ENCODE measurements at regions not wholly inside any gene's neighbourhood (a gene's known extent, or its start where the extent isn't known, plus 50 kb on each side); places are given as distances from the start of the nearest gene placed in this dataset.
A peak's percentile ranks its signal among the peaks of the same experiment; 100 is the strongest.

- Histone ChIP-seq H2AFZ (ENCODE audit: low read length) (no peak overlapping the region), H3K79me2 (ENCODE audit: control insufficient read depth, insufficient read depth, low read length) (no peaks in the 10 kb centered on the region), H3K27ac (ENCODE audit: insufficient read depth, low read length) (no peak overlapping the region), H3K4me2 (ENCODE audit: extremely low read depth, insufficient read depth, low read length) (no peak overlapping the region), H3K27me3 (ENCODE audit: control insufficient read depth, insufficient read depth, low read length) (no peaks in the 10 kb centered on the region), H4K20me1 (ENCODE audit: control insufficient read depth, extremely low read depth, insufficient read depth, low read length) (no peaks in the 10 kb centered on the region), H3K4me1 (ENCODE audit: control insufficient read depth, extremely low read depth, insufficient read depth, low read length) (peaks cover 28% of the 10 kb centered on the region), H3K4me3 (replicated peaks in 1 of 4; ENCODE audit: control extremely low read depth in 1 of 4, insufficient read depth in 1 of 4, low read depth in 3 of 4, low read length in 4 of 4) (no peak overlapping the region), H3K36me3 (ENCODE audit: control insufficient read depth, insufficient read depth, low read length) (no peaks in the 10 kb centered on the region), H3K9me3 (ENCODE audit: control insufficient read depth, insufficient read depth, low read depth, low read length) (no peaks in the 10 kb centered on the region), H3K9ac (ENCODE audit: insufficient read depth, low read length) (no peak overlapping the region)
- DNase-seq (ENCODE audit: low read depth in 2 of 2): no peak
- TF ChIP-seq, protein P1, sequence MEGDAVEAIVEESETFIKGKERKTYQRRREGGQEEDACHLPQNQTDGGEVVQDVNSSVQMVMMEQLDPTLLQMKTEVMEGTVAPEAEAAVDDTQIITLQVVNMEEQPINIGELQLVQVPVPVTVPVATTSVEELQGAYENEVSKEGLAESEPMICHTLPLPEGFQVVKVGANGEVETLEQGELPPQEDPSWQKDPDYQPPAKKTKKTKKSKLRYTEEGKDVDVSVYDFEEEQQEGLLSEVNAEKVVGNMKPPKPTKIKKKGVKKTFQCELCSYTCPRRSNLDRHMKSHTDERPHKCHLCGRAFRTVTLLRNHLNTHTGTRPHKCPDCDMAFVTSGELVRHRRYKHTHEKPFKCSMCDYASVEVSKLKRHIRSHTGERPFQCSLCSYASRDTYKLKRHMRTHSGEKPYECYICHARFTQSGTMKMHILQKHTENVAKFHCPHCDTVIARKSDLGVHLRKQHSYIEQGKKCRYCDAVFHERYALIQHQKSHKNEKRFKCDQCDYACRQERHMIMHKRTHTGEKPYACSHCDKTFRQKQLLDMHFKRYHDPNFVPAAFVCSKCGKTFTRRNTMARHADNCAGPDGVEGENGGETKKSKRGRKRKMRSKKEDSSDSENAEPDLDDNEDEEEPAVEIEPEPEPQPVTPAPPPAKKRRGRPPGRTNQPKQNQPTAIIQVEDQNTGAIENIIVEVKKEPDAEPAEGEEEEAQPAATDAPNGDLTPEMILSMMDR (conservative IDR thresholded peaks at IDR 0.05 in 1 of 2, IDR thresholded peaks at IDR 0.05 in 1 of 2; ENCODE audit: low read depth in 1 of 2, low read length in 2 of 2): no peak
- no peak for TF ChIP-seq EZH2 (IDR thresholded peaks at IDR 0.05; ENCODE audit: low read length, missing control alignments)
Observed at GRCh38 chr3:170716172-170716805, 130.4 kb upstream of the SLC7A14 start.

GRCh38 chr3:170714562-170715535 is 129.0 kb upstream of the SLC7A14 start:
- Histone ChIP-seq H3K27me3 (ENCODE audit: control insufficient read depth, insufficient read depth, low read length) (no peaks in the 10 kb centered on the region), H3K79me2 (ENCODE audit: control insufficient read depth, insufficient read depth, low read length) (no peaks in the 10 kb centered on the region), H3K4me2 (ENCODE audit: extremely low read depth, insufficient read depth, low read length) (peak overlapping the region; percentile 4), H3K9me3 (ENCODE audit: control insufficient read depth, insufficient read depth, low read depth, low read length) (no peaks in the 10 kb centered on the region), H3K4me3 (replicated peaks in 1 of 4; ENCODE audit: control extremely low read depth in 1 of 4, insufficient read depth in 1 of 4, low read depth in 3 of 4, low read length in 4 of 4) (no peak overlapping the region), H2AFZ (ENCODE audit: low read length) (no peak overlapping the region), H3K36me3 (ENCODE audit: control insufficient read depth, insufficient read depth, low read length) (no peaks in the 10 kb centered on the region), H3K27ac (ENCODE audit: insufficient read depth, low read length) (peak overlapping the region; percentile 60), H4K20me1 (ENCODE audit: control insufficient read depth, extremely low read depth, insufficient read depth, low read length) (no peaks in the 10 kb centered on the region), H3K4me1 (ENCODE audit: control insufficient read depth, extremely low read depth, insufficient read depth, low read length) (peaks cover 28% of the 10 kb centered on the region), H3K9ac (ENCODE audit: insufficient read depth, low read length) (no peak overlapping the region)
- DNase-seq (ENCODE audit: low read depth in 2 of 2): peak; percentile 69 to 90
- TF ChIP-seq, protein P1 (conservative IDR thresholded peaks at IDR 0.05 in 1 of 2, IDR thresholded peaks at IDR 0.05 in 1 of 2; ENCODE audit: low read depth in 1 of 2, low read length in 2 of 2): no peak
- no peak for TF ChIP-seq EZH2 (IDR thresholded peaks at IDR 0.05; ENCODE audit: low read length, missing control alignments)

- Histone ChIP-seq H3K27ac (ENCODE audit: insufficient read depth, low read length) (peak overlapping the region; percentile 60), H3K4me3 (replicated peaks in 1 of 4; ENCODE audit: control extremely low read depth in 1 of 4, insufficient read depth in 1 of 4, low read depth in 3 of 4, low read length in 4 of 4) (no peak overlapping the region), H3K27me3 (ENCODE audit: control insufficient read depth, insufficient read depth, low read length) (no peaks in the 10 kb centered on the region), H3K4me1 (ENCODE audit: control insufficient read depth, extremely low read depth, insufficient read depth, low read length) (peaks cover 31% of the 10 kb centered on the region), H4K20me1 (ENCODE audit: control insufficient read depth, extremely low read depth, insufficient read depth, low read length) (no peaks in the 10 kb centered on the region), H2AFZ (ENCODE audit: low read length) (no peak overlapping the region), H3K36me3 (ENCODE audit: control insufficient read depth, insufficient read depth, low read length) (no peaks in the 10 kb centered on the region), H3K9ac (ENCODE audit: insufficient read depth, low read length) (no peak overlapping the region), H3K4me2 (ENCODE audit: extremely low read depth, insufficient read depth, low read length) (no peak overlapping the region), H3K79me2 (ENCODE audit: control insufficient read depth, insufficient read depth, low read length) (no peaks in the 10 kb centered on the region), H3K9me3 (ENCODE audit: control insufficient read depth, insufficient read depth, low read depth, low read length) (no peaks in the 10 kb centered on the region)
- DNase-seq (ENCODE audit: low read depth in 2 of 2): peak; percentile 53 to 90
- TF ChIP-seq, protein P1 (conservative IDR thresholded peaks at IDR 0.05 in 1 of 2, IDR thresholded peaks at IDR 0.05 in 1 of 2; ENCODE audit: low read depth in 1 of 2, low read length in 2 of 2): no peak
- no peak for TF ChIP-seq EZH2 (IDR thresholded peaks at IDR 0.05; ENCODE audit: low read length, missing control alignments)
Observed at GRCh38 chr3:170714122-170714521, 128.2 kb upstream of the SLC7A14 start.
